ENCODE measurements at regions not wholly inside any gene's neighbourhood (a gene's known extent, or its start where the extent isn't known, plus 50 kb on each side); places are given as distances from the start of the nearest gene placed in this dataset.

DNA sequence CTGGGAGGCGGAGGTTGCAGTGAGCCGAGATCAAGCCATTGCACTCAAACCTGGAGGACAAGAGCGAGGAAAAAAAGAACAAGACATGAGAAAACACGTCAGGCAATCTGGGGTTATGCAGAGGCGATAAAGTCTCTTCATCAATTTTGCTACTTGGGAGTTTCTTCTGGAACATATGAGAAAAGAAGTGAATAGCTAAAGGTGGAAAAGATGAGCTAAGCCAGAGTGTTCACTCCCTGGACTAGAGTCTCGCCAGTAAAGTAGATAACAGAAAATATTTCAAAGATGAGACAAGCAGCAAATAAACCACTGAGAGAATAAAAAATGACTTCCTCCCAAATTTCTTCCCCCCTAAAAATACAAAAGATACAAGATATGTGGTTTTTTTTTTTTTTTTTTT is 188.4 kb upstream of the HES1 start:
- DNase-seq (ENCODE audit: low read depth) = no peak

GRCh38 chr3:193948459-193948858 is 187.5 kb upstream of the HES1 start:
- TF ChIP-seq CTCF (conservative IDR thresholded peaks at IDR 0.05; ENCODE audit: low read depth, low read length) = no peak
- H3K4me3 ChIP-seq (ENCODE audit: low read length) = no peak overlapping the region
- no peak for DNase-seq (ENCODE audit: low read depth)

More for the DNA sequence above, 188.4 kb upstream of the HES1 start:
- TF ChIP-seq CTCF (conservative IDR thresholded peaks at IDR 0.05; ENCODE audit: low read depth, low read length) = no peak
- no peak overlapping the region for H3K4me3 ChIP-seq (ENCODE audit: low read length)

GRCh38 chr3:193951859-193952258 is 184.1 kb upstream of the HES1 start:
- no peak overlapping the region for H3K4me3 ChIP-seq (ENCODE audit: low read length)
- no peak for TF ChIP-seq CTCF (conservative IDR thresholded peaks at IDR 0.05; ENCODE audit: low read depth, low read length)
- DNase-seq (ENCODE audit: low read depth) = no peak

GRCh38 chr3:193954752-193955151 is 181.2 kb upstream of the HES1 start:
- no peak for DNase-seq (ENCODE audit: low read depth)
- TF ChIP-seq CTCF (conservative IDR thresholded peaks at IDR 0.05; ENCODE audit: low read depth, low read length) = no peak
- H3K4me3 ChIP-seq (ENCODE audit: low read length) = no peak overlapping the region

DNA sequence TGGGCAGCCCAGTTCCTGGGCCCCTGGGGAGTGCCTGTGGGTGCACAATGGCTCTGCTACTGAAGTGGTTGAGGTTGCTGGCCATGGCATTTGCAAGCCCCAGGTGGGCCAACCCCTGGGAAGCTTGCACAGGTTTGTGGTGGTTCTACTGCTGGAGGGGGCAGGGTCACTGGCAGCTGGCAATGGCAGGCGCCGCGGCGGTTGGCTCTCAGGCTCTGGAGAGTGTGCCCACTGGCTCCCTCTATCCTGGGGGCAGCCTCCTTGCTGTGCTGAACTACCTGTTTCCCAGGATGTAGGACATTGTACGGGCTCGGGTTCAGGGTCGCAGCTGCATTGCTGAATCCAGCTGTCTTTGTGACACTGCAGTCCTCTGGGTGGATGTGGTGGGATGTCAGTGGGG is 180.2 kb upstream of the HES1 start:
- no peak overlapping the region for H3K4me3 ChIP-seq (ENCODE audit: low read length)
- no peak for DNase-seq (ENCODE audit: low read depth)
- TF ChIP-seq CTCF (conservative IDR thresholded peaks at IDR 0.05; ENCODE audit: low read depth, low read length) = no peak

DNA sequence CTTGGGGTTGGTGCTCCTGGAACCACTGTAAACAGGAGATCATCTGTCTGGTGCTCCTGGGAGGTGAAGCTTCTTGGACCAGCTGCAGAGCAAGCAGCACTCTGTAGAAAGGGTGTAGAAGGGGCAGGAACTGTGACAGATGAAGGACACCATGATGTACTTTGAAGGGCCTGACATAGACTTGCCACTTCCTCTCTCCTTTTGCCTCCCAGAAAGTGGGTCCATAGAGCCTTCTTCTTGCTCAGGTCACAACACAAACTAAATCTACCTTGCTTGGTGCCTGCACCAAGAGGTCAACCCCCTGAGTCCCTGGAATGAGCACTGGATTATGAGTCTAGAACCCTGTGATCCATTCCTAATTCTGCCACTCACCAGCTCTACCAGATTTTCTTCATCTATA is 176.1 kb upstream of the HES1 start:
- no peak overlapping the region for H3K4me3 ChIP-seq (ENCODE audit: low read length)
- TF ChIP-seq CTCF (conservative IDR thresholded peaks at IDR 0.05; ENCODE audit: low read depth, low read length) = no peak
- DNase-seq (ENCODE audit: low read depth) = no peak

GRCh38 chr3:193960487-193961274 is 175.3 kb upstream of the HES1 start:
- no peak for DNase-seq (ENCODE audit: low read depth)
- no peak for TF ChIP-seq CTCF (conservative IDR thresholded peaks at IDR 0.05; ENCODE audit: low read depth, low read length)
- H3K4me3 ChIP-seq (ENCODE audit: low read length) = no peak overlapping the region
